ENCODE measurements at regions not wholly inside any gene's neighbourhood (a gene's known extent, or its start where the extent isn't known, plus 50 kb on each side); places are given as distances from the start of the nearest gene placed in this dataset.

DNA sequence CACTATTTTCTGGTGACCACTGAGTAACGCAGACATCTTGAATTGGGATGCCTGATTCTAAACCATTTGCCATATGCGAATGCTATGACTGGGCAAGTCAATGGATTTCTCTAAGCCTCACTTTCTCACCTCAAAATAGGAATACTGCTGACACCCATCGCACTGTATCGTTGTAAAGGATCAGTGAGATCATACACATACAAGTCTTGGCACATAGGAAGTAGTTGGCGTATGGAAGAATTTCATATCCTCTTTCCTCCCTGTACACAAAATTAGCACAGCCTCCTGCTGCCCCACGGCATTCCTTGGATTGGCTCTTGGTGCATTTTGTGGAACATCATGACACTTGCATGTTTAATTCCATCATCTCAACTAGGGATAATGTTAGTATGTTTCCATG, 366.9 kb downstream of the CMPK2 start (continued):
- TF ChIP-seq, protein P1, sequence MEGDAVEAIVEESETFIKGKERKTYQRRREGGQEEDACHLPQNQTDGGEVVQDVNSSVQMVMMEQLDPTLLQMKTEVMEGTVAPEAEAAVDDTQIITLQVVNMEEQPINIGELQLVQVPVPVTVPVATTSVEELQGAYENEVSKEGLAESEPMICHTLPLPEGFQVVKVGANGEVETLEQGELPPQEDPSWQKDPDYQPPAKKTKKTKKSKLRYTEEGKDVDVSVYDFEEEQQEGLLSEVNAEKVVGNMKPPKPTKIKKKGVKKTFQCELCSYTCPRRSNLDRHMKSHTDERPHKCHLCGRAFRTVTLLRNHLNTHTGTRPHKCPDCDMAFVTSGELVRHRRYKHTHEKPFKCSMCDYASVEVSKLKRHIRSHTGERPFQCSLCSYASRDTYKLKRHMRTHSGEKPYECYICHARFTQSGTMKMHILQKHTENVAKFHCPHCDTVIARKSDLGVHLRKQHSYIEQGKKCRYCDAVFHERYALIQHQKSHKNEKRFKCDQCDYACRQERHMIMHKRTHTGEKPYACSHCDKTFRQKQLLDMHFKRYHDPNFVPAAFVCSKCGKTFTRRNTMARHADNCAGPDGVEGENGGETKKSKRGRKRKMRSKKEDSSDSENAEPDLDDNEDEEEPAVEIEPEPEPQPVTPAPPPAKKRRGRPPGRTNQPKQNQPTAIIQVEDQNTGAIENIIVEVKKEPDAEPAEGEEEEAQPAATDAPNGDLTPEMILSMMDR (IDR thresholded peaks at IDR 0.05; ENCODE audit: control extremely low read depth in 1 of 3, insufficient read depth in 1 of 3, low read depth in 1 of 3, low read length in 3 of 3): no peak
- TF ChIP-seq TBP (IDR thresholded peaks at IDR 0.05; ENCODE audit: low read depth, low read length) (no peak), CTBP2 (IDR thresholded peaks at IDR 0.05; ENCODE audit: borderline replicate concordance, insufficient read depth, insufficient read length, low read length) (no peak)

Measured in H1 (cell line).